Stimulated activated CD4-positive, alpha-beta T cell treated with anti-CD3 and anti-CD28 coated beads, Interleukin-4, amount 100 ng/mL, for 24 hours (primary cell): ENCODE measurements at regions not wholly inside any gene's neighbourhood (a gene's known extent, or its start where the extent isn't known, plus 50 kb on each side); places are given as distances from the start of the nearest gene placed in this dataset.

ENCODE experiments used
- DNase-seq: peaks from one replicate; pipeline ENCODE4 v3.0.0-alpha.2; 2020

GRCh38 chr12:24554612-24555295, 394.1 kb downstream of the BCAT1 start:
- DNase-seq, result no peak

GRCh38 chr12:24553259-24553658, 395.6 kb downstream of the BCAT1 start:
- DNase-seq, result no peak

- no peak for DNase-seq
Measured at GRCh38 chr12:24551163-24551786, 397.6 kb downstream of the BCAT1 start.

- no peak for DNase-seq
Measured at GRCh38 chr12:24550609-24551008, 398.3 kb downstream of the BCAT1 start.

- no peak for DNase-seq
Measured at GRCh38 chr12:24546661-24547060, 402.2 kb downstream of the BCAT1 start.

GRCh38 chr12:24546084-24546483, 402.8 kb downstream of the BCAT1 start:
- DNase-seq, result no peak

- DNase-seq, result no peak
Measured at GRCh38 chr12:24544368-24544767, 404.5 kb downstream of the BCAT1 start.

GRCh38 chr12:24541193-24541871, 407.6 kb downstream of the BCAT1 start:
- DNase-seq, result no peak

GRCh38 chr12:24539646-24540045, 409.3 kb downstream of the BCAT1 start:
- DNase-seq, result no peak

GRCh38 chr12:24537083-24537860, 411.6 kb downstream of the BCAT1 start:
- DNase-seq, result no peak

GRCh38 chr12:24535334-24536069, 413.4 kb downstream of the BCAT1 start:
- no peak for DNase-seq

- DNase-seq, result no peak
Measured at GRCh38 chr12:24534622-24535021, 414.3 kb downstream of the BCAT1 start.

GRCh38 chr12:24533716-24534352, 415.1 kb downstream of the BCAT1 start:
- DNase-seq, result no peak

- DNase-seq, result no peak
Measured at GRCh38 chr12:24530689-24531088, 418.2 kb downstream of the BCAT1 start.

- no peak for DNase-seq
Measured at GRCh38 chr12:24527102-24527501, 421.8 kb downstream of the BCAT1 start.

- no peak for DNase-seq
Measured at GRCh38 chr12:24522736-24523135, 426.2 kb downstream of the BCAT1 start.

GRCh38 chr12:24519759-24520158, 429.1 kb downstream of the BCAT1 start:
- no peak for DNase-seq

- no peak for DNase-seq
Measured at GRCh38 chr12:24517000-24517399, 431.9 kb downstream of the BCAT1 start.

- no peak for DNase-seq
Measured at GRCh38 chr12:24510581-24511125, 438.2 kb downstream of the BCAT1 start.

GRCh38 chr12:24507827-24508226, 441.1 kb downstream of the BCAT1 start:
- DNase-seq, result no peak

GRCh38 chr12:24505366-24506015, 443.4 kb downstream of the BCAT1 start:
- no peak for DNase-seq
